ENCODE measurements at regions not wholly inside any gene's neighbourhood (a gene's known extent, or its start where the extent isn't known, plus 50 kb on each side); places are given as distances from the start of the nearest gene placed in this dataset.

- DNase-seq (ENCODE audit: low read depth in 1 of 2, low spot score in 1 of 2): no peak
- TF ChIP-seq REST (IDR thresholded peaks at IDR 0.05; ENCODE audit: insufficient replicate concordance, low read depth) (no peak), SPI1 (IDR thresholded peaks at IDR 0.05; ENCODE audit: borderline replicate concordance, low read depth) (no peak), GABPA (IDR thresholded peaks at IDR 0.05; ENCODE audit: low read depth) (no peak), POLR2AphosphoS5 (IDR thresholded peaks at IDR 0.05; ENCODE audit: low read depth) (no peak), CTCF (IDR thresholded peaks at IDR 0.05; ENCODE audit: insufficient read depth, low read length) (no peak)
- Histone ChIP-seq H3K27ac (replicated peaks) (no peak overlapping the region), H3K4me3 (replicated peaks; ENCODE audit: insufficient read depth, low read length) (no peak overlapping the region), H3K27me3 (ENCODE audit: insufficient read depth, poor library complexity, severe bottlenecking) (no peaks in the 10 kb centered on the region)
Observed at GRCh38 chr7:119572541-119572940, 700.4 kb upstream of the KCND2 start.

GRCh38 chr7:119578116-119578515, 694.9 kb upstream of the KCND2 start:
- H3K4me3 ChIP-seq (replicated peaks; ENCODE audit: insufficient read depth, low read length): no peak overlapping the region
- H3K27me3 ChIP-seq (ENCODE audit: insufficient read depth, poor library complexity, severe bottlenecking): no peaks in the 10 kb centered on the region
- TF ChIP-seq GABPA (IDR thresholded peaks at IDR 0.05; ENCODE audit: low read depth): no peak
- TF ChIP-seq POLR2AphosphoS5 (IDR thresholded peaks at IDR 0.05; ENCODE audit: low read depth): no peak
- no peak for TF ChIP-seq CTCF (IDR thresholded peaks at IDR 0.05; ENCODE audit: insufficient read depth, low read length)
- no peak for TF ChIP-seq REST (IDR thresholded peaks at IDR 0.05; ENCODE audit: insufficient replicate concordance, low read depth)
- TF ChIP-seq SPI1 (IDR thresholded peaks at IDR 0.05; ENCODE audit: borderline replicate concordance, low read depth): no peak
- no peak overlapping the region for H3K27ac ChIP-seq (replicated peaks)
- DNase-seq (ENCODE audit: low read depth in 1 of 2, low spot score in 1 of 2): no peak

GRCh38 chr7:119594956-119595355, 678.0 kb upstream of the KCND2 start:
- Histone ChIP-seq H3K27ac (replicated peaks) (no peak overlapping the region), H3K4me3 (replicated peaks; ENCODE audit: insufficient read depth, low read length) (no peak overlapping the region), H3K27me3 (ENCODE audit: insufficient read depth, poor library complexity, severe bottlenecking) (no peaks in the 10 kb centered on the region)
- no peak for DNase-seq (ENCODE audit: low read depth in 1 of 2, low spot score in 1 of 2)
- TF ChIP-seq REST (IDR thresholded peaks at IDR 0.05; ENCODE audit: insufficient replicate concordance, low read depth): no peak
- no peak for TF ChIP-seq POLR2AphosphoS5 (IDR thresholded peaks at IDR 0.05; ENCODE audit: low read depth)
- TF ChIP-seq GABPA (IDR thresholded peaks at IDR 0.05; ENCODE audit: low read depth): no peak
- no peak for TF ChIP-seq CTCF (IDR thresholded peaks at IDR 0.05; ENCODE audit: insufficient read depth, low read length)
- no peak for TF ChIP-seq SPI1 (IDR thresholded peaks at IDR 0.05; ENCODE audit: borderline replicate concordance, low read depth)
